HG03565 (cell line): ENCODE measurements at regions not wholly inside any gene's neighbourhood (a gene's known extent, or its start where the extent isn't known, plus 50 kb on each side); places are given as distances from the start of the nearest gene placed in this dataset.
"Not testable (repeated sequence)": the region's sequence is repeated elsewhere in the genome, so short reads cannot be mapped to it uniquely, and the experiment has no call there.

Source experiments
- ATAC-seq: cut with Tn5 transposase; IDR thresholded peaks from one replicate; pipeline ENCODE4 v1.9.1; 2021; ENCODE audit warnings: mild to moderate bottlenecking, moderate library complexity; ENCODE audit not compliant: unreplicated experiment

DNA sequence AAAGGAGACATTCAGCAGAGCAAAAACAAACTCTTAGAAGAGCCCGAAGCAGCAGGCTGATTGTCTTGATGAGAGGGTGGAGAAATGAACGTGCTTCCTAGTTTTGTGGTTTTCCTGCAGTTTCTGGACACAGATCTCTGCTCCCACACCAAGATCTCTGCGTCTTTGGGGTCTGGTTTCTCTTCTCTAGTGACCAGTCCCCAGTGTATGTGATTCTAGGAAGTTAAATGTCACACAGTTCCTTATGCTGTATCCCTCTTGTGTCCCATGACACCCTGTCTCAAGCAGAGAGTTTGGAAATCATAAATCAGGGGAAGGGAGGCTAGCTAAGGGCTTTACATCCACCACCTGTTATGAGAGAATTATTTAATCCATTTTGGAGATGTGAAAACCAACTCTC, 55.4 kb upstream of the KLF14 start:
- no peak for ATAC-seq

DNA sequence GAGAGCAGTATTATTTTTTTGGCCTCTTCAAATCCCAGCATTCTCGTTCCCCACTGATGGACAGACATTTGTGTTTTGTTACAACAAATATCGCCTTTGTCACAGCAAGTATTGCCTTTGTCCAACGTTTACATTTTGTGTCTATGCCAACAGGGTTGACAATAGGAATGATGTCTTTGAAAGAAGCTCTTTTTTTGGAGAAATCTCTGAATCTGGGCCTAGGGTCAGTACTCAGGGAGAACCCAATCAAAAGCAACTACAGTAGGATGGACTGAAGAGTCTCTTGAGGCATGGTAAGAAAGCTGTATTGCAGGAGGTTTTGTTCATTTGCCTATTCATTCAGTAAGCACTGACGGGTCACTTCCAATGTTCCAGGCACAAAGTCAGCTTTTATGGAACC, 57.7 kb upstream of the KLF14 start:
- no peak for ATAC-seq

GRCh38 chr7:130793855-130794618, 60.0 kb upstream of the KLF14 start:
- ATAC-seq, result no peak

GRCh38 chr7:130794619-130794922, 60.6 kb upstream of the KLF14 start:
- ATAC-seq, result no peak

DNA sequence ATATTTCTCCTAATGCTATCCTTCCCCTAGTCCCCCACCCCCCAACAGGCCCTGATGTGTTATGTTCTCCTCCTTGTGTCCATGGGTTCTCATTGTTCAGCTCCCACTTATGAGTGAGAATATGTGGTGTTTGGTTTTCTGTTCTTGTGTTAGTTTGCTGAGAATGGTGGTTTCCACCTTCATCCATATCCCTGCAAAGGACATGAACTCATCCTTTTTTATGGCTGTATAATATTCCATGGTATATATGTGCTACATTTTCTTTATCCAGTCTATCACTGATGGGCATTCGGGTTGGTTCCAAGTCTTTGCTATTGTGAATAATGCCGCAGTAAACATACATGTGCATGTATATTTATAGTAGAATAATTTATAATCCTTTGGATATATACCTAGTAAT, 62.4 kb upstream of the KLF14 start:
- not testable (repeated sequence) for ATAC-seq

- ATAC-seq, result no peak
Measured at GRCh38 chr7:130803127-130803526, 69.1 kb upstream of the KLF14 start.

DNA sequence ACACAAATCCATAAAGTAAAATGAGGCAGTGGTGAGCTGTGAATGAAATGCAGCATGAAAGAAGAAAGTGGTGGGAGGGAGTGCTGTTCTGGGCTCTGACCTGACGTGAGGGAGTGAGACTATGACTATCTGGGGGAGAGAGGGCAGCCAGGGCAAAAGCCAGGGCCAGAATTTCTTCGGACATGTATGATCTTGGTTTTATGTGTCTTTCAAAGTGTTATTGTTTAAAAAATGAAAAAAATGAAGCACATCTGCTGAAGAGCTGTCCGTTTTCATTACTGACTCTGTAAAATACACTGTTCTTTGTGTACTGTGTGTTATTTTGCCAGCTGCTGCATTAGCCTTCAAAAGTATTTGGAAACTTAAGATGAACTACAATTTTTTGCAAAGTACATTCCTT, 70.2 kb upstream of the KLF14 start:
- no peak for ATAC-seq

GRCh38 chr7:130812819-130813218, 78.8 kb upstream of the KLF14 start:
- not testable (repeated sequence) for ATAC-seq

DNA sequence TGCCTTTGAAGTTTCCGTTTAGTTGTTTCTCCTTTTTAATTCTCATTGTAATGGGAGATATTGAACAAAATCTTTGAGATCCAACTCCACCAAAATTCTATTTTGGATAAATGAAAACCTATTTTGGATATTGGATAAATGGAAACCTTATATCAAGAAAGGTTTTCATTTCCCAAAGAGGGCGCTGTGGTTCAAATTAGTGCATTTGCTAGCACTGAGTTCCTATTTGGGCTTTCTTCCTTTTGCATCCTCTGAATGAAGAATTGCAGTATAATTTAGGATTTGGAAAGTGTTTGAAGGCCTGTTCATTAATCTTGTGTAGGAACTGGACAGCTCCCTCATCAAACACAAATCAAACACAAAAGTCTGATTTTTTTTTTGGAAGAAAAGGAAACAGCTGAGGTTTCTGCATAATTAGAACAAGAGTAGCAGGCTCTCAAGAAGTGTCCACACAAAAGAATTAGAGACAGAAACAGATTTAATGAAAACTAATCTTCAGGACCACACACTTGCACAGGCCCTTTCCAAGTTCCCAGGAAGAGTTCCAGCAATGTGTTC, 80.8 kb upstream of the KLF14 start:
- ATAC-seq, result no peak

DNA sequence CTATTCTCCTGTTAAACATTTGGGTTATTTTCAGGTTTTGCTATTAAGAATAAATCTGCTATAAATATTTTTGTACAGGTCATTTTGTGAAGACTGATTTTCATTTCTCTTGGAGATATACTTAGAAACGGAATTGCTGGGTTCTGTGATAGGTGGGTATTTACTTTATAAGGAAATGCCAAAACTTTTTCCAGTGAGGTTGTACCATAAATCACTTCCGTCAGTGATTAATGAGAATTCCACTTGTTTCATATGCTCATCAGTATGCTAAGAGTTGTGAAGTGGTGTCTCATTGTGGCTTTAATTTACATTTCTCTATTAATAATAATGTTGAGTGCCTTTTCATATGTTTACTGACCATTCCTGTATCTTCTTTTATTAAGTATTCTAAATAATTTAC, 84.0 kb upstream of the KLF14 start:
- ATAC-seq, result no peak

GRCh38 chr7:130821864-130822263, 87.9 kb upstream of the KLF14 start:
- ATAC-seq, result no peak

GRCh38 chr7:130822642-130823041, 88.6 kb upstream of the KLF14 start:
- no peak for ATAC-seq

GRCh38 chr7:130823060-130823459, 89.1 kb upstream of the KLF14 start:
- no peak for ATAC-seq

DNA sequence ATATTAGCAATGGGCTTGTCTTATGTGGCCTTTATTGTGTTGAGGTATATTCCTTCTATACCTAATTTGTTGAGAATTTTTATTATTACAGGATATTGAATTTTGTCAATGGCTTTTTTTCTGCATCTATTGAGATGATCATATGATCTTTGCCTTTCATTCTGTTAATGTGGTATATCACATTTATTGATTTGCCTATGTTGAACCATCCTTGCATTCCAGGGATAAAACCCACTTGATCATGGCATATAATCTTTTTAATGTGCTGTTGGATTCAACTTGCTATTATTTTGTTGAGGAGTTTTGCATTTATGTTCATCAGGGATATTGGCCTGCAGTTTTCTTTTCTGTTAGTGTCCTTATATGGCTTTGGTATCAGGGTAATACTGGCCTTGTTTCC, 91.8 kb upstream of the KLF14 start:
- no peak for ATAC-seq

DNA sequence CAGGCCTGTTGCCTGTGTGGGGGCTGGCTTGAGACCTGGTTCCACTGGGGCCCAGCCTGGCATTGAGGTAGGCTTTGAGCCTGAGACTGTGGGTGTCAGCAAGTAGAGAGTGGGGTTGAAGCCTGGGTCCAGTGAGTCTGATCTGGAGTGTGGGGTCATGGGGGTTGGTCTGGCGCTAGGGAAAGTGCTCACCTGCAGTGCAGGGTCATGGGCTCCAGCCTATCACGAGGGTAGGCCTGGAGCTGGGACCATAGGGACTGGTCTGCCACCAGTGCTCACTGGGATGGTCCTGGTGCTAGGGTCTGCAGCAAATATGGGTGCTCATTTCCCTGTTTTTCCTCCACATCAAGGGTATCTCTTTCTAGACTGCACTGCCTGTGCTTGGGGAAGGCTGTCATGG, 95.4 kb upstream of the KLF14 start:
- no peak for ATAC-seq

GRCh38 chr7:130831322-130831721, 97.3 kb upstream of the KLF14 start:
- no peak for ATAC-seq

DNA sequence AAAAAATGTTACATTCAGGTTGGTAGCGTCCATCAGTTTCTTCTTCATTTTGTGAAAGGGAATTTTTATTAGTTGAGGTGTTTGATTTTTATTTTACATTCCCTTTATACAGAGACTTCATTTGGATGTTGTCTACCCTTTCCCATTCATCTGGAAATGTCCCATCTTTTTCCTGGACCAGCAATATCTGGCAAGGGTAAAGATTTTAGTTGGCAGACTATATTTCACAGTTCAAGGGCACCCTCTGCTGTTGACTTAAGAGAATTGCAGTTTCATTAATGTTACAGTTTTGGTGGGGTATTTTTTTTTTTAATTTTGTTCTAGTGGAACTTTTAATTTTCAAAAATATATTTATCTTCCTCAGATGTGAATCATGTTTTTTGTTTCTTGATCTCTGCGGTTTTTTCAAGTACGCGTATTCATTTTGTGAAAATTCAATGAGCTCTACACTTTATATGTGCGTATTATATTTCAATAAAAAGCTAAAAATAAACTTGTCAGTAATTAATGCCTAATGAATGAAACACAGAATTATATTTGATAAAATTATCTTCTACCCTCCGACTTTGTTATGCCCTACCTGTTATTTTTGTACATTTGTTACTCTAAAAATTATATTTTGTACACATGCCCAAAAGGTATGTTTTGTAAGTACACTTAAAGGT, 97.9 kb upstream of the KLF14 start:
- no peak for ATAC-seq

DNA sequence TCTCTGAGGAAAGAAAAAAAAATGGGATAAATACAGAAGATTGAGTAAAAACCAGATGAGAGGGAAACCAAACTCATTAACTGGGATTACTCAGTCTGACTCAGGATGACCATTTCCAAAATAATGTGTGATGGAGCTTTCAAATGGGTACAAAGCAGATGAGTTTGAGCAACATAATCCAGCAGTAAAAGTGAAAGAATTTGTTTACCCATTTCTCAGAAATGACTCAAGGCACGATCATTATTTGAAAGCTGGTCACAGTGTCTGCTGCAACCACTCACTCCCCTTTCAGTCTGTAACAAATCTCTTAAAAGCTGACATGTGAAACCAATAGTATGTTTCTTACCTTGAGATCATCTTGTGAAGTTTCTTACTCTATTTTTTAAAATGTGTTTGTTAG, 104.7 kb upstream of the KLF14 start:
- ATAC-seq, result no peak

GRCh38 chr7:130840599-130840998, 106.6 kb upstream of the KLF14 start:
- ATAC-seq, result no peak

DNA sequence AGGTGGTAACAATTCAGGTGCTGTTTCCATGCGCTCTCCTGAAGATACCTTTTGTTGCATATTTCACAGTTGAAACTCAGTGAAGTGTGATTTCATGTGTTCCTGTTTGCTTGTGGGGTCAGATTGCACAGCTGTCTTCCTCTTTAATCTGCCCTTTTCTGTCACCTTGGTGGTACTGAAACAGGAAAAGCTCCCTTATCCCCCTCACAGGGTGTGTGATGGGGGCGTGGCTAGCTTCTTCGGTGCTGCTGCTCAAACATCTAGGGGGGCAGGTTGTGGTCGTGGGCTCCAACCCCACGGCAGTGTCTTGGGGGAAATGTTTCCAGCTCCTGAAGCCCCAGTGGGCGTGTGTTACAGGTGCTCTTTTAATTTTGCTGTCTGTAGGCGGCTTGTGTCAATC, 107.4 kb upstream of the KLF14 start:
- no peak for ATAC-seq

GRCh38 chr7:130843703-130844102, 109.7 kb upstream of the KLF14 start:
- no peak for ATAC-seq

DNA sequence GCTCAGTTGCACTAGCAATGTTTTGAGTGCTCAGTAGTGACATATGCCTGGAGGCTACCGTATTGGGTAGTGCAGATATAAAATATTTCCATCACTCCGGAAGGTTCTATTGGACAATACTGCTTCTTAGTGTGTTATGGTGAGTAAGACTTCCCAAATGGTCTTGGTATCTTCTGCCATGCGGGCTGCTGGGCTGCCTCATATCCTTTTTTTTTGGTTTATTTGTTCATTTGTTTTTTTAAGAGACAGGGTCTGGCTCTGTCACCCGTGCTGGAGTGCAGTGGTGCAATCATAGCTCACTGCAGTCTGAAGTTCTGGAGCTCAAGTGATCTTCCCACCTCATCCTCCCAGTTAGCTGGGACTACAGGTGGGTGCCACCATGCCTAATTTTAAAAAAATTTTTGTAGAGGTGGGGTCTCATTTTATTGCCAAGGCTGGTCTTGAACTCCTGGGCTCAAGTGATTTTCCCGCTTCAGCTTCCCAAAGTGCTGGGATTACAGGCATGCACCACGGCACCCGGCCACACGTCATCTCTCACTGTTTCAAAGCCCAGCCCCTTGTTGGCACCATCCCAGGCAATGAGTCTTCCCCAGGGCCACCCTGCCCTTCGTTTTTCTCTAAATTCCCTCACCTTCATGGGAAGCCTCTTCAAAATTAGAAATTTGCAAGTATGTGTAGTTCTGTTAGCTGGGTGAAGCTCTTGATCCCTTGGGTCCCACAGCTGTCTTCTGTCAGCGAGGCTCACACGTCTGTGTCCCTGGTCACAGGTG, 111.0 kb upstream of the KLF14 start:
- no peak for ATAC-seq
